ENCODE measurements at regions not wholly inside any gene's neighbourhood (a gene's known extent, or its start where the extent isn't known, plus 50 kb on each side); places are given as distances from the start of the nearest gene placed in this dataset.
"Not testable (repeated sequence)": the region's sequence is repeated elsewhere in the genome, so short reads cannot be mapped to it uniquely, and the experiment has no call there.

DNA sequence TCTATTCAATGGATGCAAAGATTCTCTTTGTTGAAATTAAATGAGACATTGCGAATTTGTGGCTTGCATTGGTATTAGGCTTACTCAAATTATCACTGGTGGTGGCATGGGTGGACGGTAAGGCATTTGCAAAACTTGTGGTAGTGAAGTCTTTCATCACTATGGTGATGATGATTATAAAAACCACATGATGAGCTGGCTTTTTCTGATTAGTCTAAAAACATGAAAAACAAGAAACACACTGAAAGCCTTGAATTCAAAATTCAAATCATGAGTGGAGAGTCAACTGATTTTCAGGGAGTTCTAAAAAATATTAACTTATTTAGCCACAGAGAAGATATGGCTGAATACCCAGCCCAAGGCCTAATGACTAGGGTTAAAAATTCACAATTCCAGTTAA, 99.8 kb upstream of the HGF start:
- no peak for ATAC-seq
- H3K4me1 ChIP-seq, result no peaks in the 10 kb centered on the region
- H3K9me3 ChIP-seq, result peaks cover 0 to 5% (median 0%) of the 10 kb centered on the region in 3 donors
- H3K4me3 ChIP-seq, result no peak overlapping the region
- no peak overlapping the region for H3K27ac ChIP-seq
- H3K36me3 ChIP-seq, result no peaks in the 10 kb centered on the region
- TF ChIP-seq CTCF (IDR thresholded peaks at IDR 0.05), result no peak
- TF ChIP-seq POLR2A (IDR thresholded peaks at IDR 0.05), result no peak
- TF ChIP-seq EP300 (IDR thresholded peaks at IDR 0.05), result no peak
- no peak for TF ChIP-seq POLR2AphosphoS5 (IDR thresholded peaks at IDR 0.05)
- 90 to 92% methylated on average over 2 of the region's 2 CpGs for WGBS, 2 donors (ENCODE audit: low coverage in 1 of 2)
- no peaks in the 10 kb centered on the region for H3K27me3 ChIP-seq

DNA sequence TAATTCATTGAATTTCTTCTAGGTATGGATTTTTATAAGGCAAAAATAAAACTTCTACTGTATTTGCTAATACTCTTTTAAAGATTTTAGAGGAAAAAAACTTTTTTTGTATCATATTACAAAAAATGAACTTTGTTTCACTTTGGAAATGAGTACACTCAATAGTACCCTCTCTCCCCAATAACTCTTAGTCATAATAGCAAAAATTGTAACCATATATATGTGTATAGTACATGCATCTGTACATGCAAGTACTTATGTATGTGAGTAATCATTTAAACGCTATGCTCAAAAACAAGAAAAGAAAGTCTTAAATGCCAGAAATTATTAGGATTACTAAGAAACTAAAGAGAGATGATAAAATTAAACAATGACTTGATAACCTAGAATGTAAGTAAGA, 95.9 kb upstream of the HGF start:
- Histone ChIP-seq H3K4me3 (no peak overlapping the region), H3K4me1 (no peaks in the 10 kb centered on the region), H3K36me3 (no peaks in the 10 kb centered on the region), H3K9me3 (peaks cover 0 to 5% (median 0%) of the 10 kb centered on the region in 3 donors), H3K27me3 (no peaks in the 10 kb centered on the region), H3K27ac (no peak overlapping the region)
- no peak for ATAC-seq
- TF ChIP-seq EP300 (IDR thresholded peaks at IDR 0.05) (no peak), POLR2A (IDR thresholded peaks at IDR 0.05) (no peak)
- WGBS, 2 donors (ENCODE audit: low coverage in 1 of 2), result 90 to 100% methylated on average over 1 of the region's 1 CpG

- H3K27ac ChIP-seq, result no peak overlapping the region
- no peaks in the 10 kb centered on the region for H3K27me3 ChIP-seq
- no peak for TF ChIP-seq CTCF (IDR thresholded peaks at IDR 0.05)
- no peaks in the 10 kb centered on the region for H3K4me1 ChIP-seq
- no peaks in the 10 kb centered on the region for H3K9me3 ChIP-seq
- ATAC-seq, result no peak
- H3K4me3 ChIP-seq, result no peak overlapping the region
- no peaks in the 10 kb centered on the region for H3K36me3 ChIP-seq
- WGBS, 2 donors (ENCODE audit: low coverage in 1 of 2), result 74 to 75% methylated on average over 4 of the region's 4 CpGs
Measured at GRCh38 chr7:81859433-81859832, 89.6 kb upstream of the HGF start.

GRCh38 chr7:81858820-81859219, 89.0 kb upstream of the HGF start:
- not testable (repeated sequence) for H3K4me1 ChIP-seq, H3K4me3 ChIP-seq, H3K9me3 ChIP-seq, H3K27ac ChIP-seq, ATAC-seq, H3K36me3 ChIP-seq, H3K27me3 ChIP-seq
- WGBS, 2 donors (ENCODE audit: low coverage in 1 of 2), result 89 to 90% methylated on average over 4 to 5 of the region's 5 CpGs

- Histone ChIP-seq H3K27ac (no peak overlapping the region), H3K4me1 (no peaks in the 10 kb centered on the region), H3K9me3 (no peaks in the 10 kb centered on the region), H3K4me3 (no peak overlapping the region), H3K36me3 (no peaks in the 10 kb centered on the region), H3K27me3 (no peaks in the 10 kb centered on the region)
- TF ChIP-seq POLR2AphosphoS5 (IDR thresholded peaks at IDR 0.05) (no peak), CTCF (IDR thresholded peaks at IDR 0.05) (no peak), EP300 (IDR thresholded peaks at IDR 0.05) (no peak)
- 79 to 91% methylated on average over 1 to 2 of the region's 2 CpGs for WGBS, 2 donors (ENCODE audit: low coverage in 1 of 2)
- ATAC-seq, result no peak
Measured at GRCh38 chr7:81857385-81857784, 87.5 kb upstream of the HGF start.

GRCh38 chr7:81854518-81854917, 84.7 kb upstream of the HGF start:
- no peaks in the 10 kb centered on the region for H3K9me3 ChIP-seq
- TF ChIP-seq POLR2A (IDR thresholded peaks at IDR 0.05) (no peak), POLR2AphosphoS5 (IDR thresholded peaks at IDR 0.05) (no peak), CTCF (IDR thresholded peaks at IDR 0.05) (no peak), EP300 (IDR thresholded peaks at IDR 0.05) (no peak)
- no peaks in the 10 kb centered on the region for H3K4me1 ChIP-seq
- 64 to 100% methylated on average over 2 of the region's 2 CpGs for WGBS, 2 donors (ENCODE audit: low coverage in 1 of 2)
- no peak overlapping the region for H3K4me3 ChIP-seq
- H3K27me3 ChIP-seq, result no peaks in the 10 kb centered on the region
- H3K27ac ChIP-seq, result no peak overlapping the region
- no peaks in the 10 kb centered on the region for H3K36me3 ChIP-seq
- no peak for ATAC-seq

Measured in gastroesophageal sphincter (tissue), 4 donors.